Left renal cortex interstitium (tissue), 4 donors: ENCODE measurements at regions not wholly inside any gene's neighbourhood (a gene's known extent, or its start where the extent isn't known, plus 50 kb on each side); places are given as distances from the start of the nearest gene placed in this dataset.
"Not testable (repeated sequence)": the region's sequence is repeated elsewhere in the genome, so short reads cannot be mapped to it uniquely, and the experiment has no call there.

Experiments used
- DNase-seq, 4 donors: peaks; one replicate each; pipeline ENCODE4 v3.0.0-alpha.2; 2013; ENCODE audit warnings: low read depth in 4 of 4, low spot score in 2 of 4, missing footprints in 1 of 4

GRCh38 chr4:9505341-9505740, 61.1 kb downstream of the DEFB131A start:
- not testable (repeated sequence) for DNase-seq

DNA sequence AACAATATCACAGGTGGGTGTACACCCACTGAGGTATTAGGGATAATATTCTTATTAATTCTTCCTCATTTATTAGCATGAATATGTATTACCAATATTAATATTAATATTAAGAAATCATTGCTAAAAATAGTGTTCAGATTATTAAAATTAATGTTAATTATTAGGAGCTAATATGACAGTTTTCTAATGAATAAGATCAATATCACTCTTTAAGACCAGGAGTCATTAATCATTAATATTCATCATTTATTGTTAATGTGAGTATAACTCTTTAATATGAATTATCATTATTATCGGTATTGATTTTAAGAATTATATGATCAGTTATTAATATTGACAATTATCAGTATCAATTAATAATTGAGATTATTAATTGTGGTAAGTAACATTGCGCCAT, 62.5 kb downstream of the DEFB131A start:
- DNase-seq, result not testable (repeated sequence)

GRCh38 chr4:9512941-9513340, 68.7 kb downstream of the DEFB131A start:
- DNase-seq, result not testable (repeated sequence)

GRCh38 chr4:9519631-9520030, 75.4 kb downstream of the DEFB131A start:
- not testable (repeated sequence) for DNase-seq

DNA sequence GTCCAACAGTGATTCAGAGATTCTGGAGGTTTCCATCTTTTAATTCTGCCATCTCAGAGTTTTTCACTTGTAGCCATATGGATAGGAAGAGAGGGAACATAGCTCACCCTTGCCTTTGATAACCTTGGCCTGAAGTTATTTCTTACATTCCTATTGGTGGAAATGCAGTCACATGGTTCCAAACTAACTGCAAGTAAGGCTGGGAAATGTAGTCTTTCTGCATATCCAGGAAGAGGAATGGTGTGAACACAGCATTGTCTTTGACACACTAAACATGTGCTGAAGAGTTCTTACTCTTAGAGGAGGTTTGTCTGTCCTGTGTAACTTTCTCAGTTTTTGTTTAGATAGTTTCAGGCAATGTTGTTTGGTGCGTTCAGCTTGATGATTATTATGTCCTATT, 78.7 kb downstream of the DEFB131A start:
- not testable (repeated sequence) for DNase-seq

GRCh38 chr4:9524406-9524805, 80.2 kb downstream of the DEFB131A start:
- DNase-seq, result not testable (repeated sequence)

GRCh38 chr4:9532134-9532862, 88.1 kb downstream of the DEFB131A start:
- peak; percentile 29 to 73 (median 64) for DNase-seq

- not testable (repeated sequence) for DNase-seq
These were observed 88.6 kb downstream of the DEFB131A start for GRCh38 chr4:9532863-9533192.

DNA sequence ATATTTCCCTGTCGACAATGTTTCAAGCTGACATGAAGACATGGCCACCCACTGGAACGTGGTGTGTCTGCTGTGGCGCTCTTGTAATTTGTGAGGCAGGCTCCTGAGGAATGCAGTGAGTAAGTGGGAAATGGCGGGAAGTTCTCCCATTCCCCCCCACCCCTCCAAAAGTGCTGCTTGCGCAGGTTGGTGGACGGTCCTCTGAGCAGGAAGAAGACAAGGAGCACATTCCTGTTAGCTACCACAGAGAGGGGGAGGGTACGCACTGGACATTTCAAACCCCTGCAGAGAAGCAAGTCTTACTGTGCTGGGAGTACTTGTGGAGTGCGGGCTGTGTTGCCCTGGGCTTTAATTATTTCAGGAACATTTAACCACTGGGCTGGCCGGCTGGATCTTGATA, 92.9 kb downstream of the DEFB131A start:
- not testable (repeated sequence) for DNase-seq

- not testable (repeated sequence) for DNase-seq
These were observed 95.8 kb downstream of the DEFB131A start for GRCh38 chr4:9539939-9540520.

DNA sequence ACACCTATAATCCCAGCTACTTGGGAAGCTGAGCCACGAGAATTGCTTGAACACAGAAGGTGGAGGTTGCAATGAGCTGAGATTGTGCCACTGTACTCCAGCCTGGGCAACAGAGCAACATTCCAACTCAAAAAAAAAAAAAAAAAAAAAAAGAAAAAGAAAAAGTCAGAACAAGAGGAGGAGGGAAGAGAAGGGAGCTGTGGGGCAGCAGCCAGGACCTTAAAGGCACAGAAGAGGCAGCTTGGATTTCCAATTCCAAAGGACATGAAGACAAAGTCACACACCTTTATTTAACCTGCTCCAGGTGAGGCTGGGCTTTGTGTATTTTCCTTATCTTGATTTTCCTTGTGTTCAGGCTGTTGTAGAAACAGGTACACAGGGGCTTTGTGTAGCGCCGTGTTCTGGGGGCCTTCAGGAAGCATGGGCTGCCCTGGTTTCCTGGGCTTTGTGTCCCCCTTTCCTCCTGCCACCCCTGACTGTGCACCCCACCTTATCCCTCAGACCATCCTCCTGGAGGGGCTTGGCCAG, 97.2 kb downstream of the DEFB131A start:
- not testable (repeated sequence) for DNase-seq

DNA sequence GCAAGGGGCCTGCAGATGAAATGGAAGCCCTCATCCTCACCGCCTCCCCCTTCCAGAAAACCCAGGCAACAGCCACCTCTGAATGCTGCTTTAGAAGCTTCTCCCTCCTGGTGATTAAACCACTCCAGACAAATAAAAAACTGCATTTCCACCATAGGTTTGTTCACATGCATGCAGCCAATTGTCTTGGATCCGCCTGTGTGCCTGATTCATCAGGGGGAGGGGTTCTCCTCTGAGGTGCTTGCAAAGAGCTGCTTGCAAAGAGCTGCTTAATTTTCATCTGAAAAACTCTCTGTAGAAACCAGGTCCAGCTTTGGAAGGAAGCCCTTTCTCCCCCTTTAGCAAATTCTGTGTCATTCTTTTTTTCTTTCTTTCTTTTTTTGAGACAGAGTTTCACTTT, 100.6 kb downstream of the DEFB131A start:
- not testable (repeated sequence) for DNase-seq

DNA sequence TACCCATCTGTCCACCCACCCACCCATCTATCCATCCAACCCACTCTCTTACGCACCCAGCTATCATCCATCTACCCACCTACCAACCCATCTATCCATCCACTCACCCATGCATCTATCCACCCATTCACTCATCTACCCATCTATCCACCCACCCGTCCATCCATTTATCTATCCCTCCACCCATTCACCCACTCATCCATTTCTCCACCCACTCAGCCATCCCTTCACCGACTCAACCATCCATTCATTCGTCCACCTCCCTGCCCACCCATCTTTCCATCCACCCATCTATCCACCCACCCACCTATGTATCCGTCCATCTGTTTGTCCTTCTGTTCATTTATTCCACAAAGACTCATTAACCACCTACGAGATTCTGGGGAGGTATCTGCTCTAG, 103.3 kb downstream of the DEFB131A start:
- DNase-seq, result not testable (repeated sequence)

DNA sequence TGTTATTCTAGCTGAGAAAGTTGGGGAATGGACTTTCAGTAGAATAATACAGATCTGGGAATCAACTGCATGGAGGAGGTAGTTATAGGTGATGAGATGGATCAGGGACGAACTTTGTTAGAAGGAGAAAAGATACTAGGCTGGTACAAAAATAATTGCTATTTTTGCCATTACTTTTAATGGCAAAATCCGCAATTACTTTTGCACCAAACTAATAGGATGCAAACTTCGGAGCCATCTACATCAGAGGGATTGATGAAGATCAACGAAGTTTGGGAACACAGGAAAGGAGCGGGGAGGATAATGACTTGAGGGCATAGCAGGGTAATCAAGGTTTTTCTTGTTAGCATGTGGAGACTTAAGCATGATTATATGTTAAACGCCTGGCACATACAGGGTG, 111.9 kb downstream of the DEFB131A start:
- DNase-seq, result not testable (repeated sequence)

DNA sequence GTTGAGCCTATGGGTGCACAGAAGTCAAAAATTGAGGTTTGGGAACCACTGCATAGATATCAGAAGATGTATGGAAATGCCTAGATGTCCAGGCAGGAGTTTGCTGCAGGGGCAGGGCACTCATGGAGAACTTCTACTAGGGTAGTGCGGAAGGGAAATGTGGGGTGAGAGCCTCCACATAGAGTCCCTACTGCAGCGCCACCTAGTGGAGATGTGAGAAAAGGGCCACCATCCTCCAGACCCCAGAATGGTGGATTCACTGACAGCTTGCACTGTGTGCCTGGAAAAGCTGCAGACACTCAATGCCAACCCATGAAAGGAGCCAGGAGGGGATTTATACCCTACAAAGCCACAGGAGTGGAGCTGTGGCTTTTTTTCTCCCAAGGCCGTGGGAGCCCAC, 133.7 kb downstream of the DEFB131A start:
- not testable (repeated sequence) for DNase-seq

GRCh38 chr4:9582880-9583279, 138.7 kb downstream of the DEFB131A start:
- not testable (repeated sequence) for DNase-seq

DNA sequence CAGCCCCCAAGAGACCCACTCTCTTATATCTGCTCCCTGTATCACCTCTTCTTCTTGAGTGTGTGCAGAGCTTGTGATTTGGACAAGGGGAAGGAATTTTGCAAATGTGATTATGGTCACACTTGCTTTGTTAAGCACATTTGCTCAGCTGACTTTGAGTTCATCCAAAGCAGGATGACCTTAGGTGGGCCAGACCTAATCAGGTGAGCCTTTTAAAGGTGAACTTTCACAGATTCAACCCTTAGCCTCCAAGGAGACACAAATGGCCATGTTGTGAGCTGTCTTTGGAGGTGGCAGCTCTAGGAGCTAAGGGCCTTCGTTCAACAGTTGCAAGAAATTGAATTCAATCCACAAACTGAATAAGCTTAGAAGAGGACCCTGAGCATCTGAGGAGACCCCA, 147.8 kb downstream of the DEFB131A start:
- DNase-seq, result no peak

DNA sequence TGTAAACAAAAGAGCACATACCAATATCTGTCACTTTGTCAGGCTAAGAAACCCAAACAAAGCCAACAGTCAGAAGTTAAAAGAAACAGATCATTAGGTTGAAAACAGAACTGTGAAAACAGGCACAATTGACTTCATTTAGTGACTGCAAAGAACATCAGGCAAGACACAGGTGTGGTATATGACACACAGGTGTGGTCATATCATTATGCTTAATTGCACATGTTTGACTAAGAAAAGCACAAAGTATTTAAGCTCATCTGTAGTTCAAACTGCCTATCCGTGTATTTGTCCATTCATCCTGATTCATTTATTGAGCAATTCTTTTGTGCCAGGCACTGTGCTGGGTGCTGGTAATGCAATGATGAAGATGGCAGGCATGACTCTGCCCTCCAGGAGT, 150.7 kb downstream of the DEFB131A start:
- DNase-seq, result no peak

- not testable (repeated sequence) for DNase-seq
These were observed 151.3 kb downstream of the DEFB131A start for GRCh38 chr4:9595531-9595930.

DNA sequence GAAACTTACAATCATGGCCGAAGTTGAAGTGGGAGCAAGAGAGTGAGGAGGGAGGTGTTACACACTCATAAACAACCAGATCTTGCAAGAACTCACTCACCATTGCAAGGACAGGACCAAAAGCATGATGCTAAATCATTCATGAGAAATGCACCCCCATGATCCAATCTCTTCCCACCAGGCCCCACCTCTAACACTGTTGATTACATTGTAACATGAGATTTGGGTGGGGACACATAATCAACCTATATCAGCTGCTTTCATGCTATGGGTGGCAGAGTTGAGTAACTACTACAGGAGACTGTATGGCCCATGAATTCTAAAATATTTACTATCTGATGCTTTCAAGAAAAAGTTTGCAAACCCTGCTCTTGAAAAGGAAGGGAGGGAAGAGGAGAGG, 155.1 kb downstream of the DEFB131A start:
- no peak for DNase-seq

- DNase-seq, result no peak
These were observed 156.0 kb downstream of the DEFB131A start for GRCh38 chr4:9600246-9600645.

DNA sequence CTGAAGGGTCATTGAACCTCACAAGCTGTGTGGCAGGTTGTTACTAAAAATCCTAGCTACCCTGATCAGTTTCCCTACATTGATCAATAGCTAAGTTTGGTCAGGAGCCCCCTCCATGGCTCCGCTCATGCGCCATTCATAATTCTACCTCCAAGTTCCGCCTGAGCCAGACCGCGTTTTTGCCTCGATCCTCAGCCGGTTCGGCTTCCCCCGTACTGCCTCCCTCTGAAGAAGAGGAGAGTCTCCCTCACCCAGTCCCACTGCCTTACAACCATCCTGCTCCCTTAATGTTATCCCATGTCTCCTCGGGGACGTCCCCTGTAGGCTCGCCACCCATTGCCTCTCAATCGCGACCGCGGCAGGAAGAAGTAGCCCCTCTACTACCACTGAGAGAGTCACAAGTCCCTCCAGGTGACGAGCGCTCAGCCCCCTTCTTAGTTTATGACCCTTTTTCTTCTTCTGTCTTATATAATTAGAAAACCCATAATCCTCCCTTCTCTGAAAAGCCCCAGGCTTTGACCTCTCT, 158.2 kb downstream of the DEFB131A start:
- no peak for DNase-seq
